Sigmoid colon (tissue), 3 donors: ENCODE measurements at regions not wholly inside any gene's neighbourhood (a gene's known extent, or its start where the extent isn't known, plus 50 kb on each side); places are given as distances from the start of the nearest gene placed in this dataset.

Experiments used
- CTCF ChIP-seq, 4 experiments: fragments of 450-650 bp in 3 of 4; fragments of 200-600 bp in 1 of 4; IDR thresholded peaks; one replicate each; pipeline ENCODE4 v1.5.1; 2016 to 2019; ENCODE audit warnings: antibody characterized with exemption in 4 of 4, mild to moderate bottlenecking in 3 of 4, moderate library complexity in 2 of 4
- POLR2A ChIP-seq, 2 donors: fragments of 450-650 bp; IDR thresholded peaks; one replicate each; pipeline ENCODE4 v1.6.1; 2016; ENCODE audit warnings: antibody characterized with exemption in 2 of 2, mild to moderate bottlenecking in 2 of 2, moderate library complexity in 2 of 2

GRCh38 chr17:71380535-71380934, 740.3 kb upstream of the SOX9 start:
- TF ChIP-seq CTCF (IDR thresholded peaks at IDR 0.05) = no peak
- TF ChIP-seq POLR2A (IDR thresholded peaks at IDR 0.05) = no peak
